ENCODE measurements at regions not wholly inside any gene's neighbourhood (a gene's known extent, or its start where the extent isn't known, plus 50 kb on each side); places are given as distances from the start of the nearest gene placed in this dataset.

DNA sequence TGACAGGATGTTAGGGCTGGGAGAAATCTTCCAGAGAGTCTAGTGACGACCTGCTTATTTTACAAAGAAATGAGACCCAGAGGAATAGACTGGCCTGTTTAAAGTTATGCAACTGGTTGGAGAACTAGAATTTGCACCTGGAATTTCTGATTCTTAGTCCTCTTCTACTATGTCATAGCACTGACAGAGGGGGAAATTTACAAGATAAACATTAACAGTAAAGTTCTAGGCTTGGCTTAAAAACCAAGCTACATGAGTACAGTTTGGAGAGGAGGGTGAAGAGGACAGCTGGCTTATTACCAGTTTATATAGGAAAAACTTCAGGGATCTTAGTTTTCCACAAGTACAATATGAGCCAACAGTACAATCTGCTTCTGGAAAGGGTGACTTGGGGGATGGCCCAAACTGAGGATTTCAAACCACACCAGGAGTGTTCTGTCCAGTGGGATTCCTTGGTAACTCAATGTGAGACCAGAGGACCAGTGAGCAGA is 269.6 kb downstream of the CD109 start:
- ChIA-PET POLR2A (no interaction called here), CTCF (no interaction called here)
- no peaks in the 10 kb centered on the region for H3K27me3 Mint-ChIP-seq (ENCODE audit: low read depth)
- H3K4me1 Mint-ChIP-seq (ENCODE audit: low read depth) = no peaks in the 10 kb centered on the region
- no peak overlapping the region for H3K27ac Mint-ChIP-seq
- no peak for DNase-seq
- H3K9me3 Mint-ChIP-seq (ENCODE audit: insufficient read depth) = no peaks in the 10 kb centered on the region
- no peak for ATAC-seq
- H3K36me3 Mint-ChIP-seq (ENCODE audit: low read depth) = no peaks in the 10 kb centered on the region
- no peak overlapping the region for H3K4me3 Mint-ChIP-seq

GRCh38 chr6:73964241-73964854 is 268.3 kb downstream of the CD109 start:
- no peaks in the 10 kb centered on the region for H3K4me1 Mint-ChIP-seq (ENCODE audit: low read depth)
- ATAC-seq (no peak), DNase-seq (no peak)
- H3K27me3 Mint-ChIP-seq (ENCODE audit: low read depth) = no peaks in the 10 kb centered on the region
- H3K9me3 Mint-ChIP-seq (ENCODE audit: insufficient read depth) = no peaks in the 10 kb centered on the region
- ChIA-PET POLR2A (no interaction called here), CTCF (no interaction called here)
- H3K4me3 Mint-ChIP-seq = no peak overlapping the region
- H3K36me3 Mint-ChIP-seq (ENCODE audit: low read depth) = no peaks in the 10 kb centered on the region
- H3K27ac Mint-ChIP-seq = no peak overlapping the region

DNA sequence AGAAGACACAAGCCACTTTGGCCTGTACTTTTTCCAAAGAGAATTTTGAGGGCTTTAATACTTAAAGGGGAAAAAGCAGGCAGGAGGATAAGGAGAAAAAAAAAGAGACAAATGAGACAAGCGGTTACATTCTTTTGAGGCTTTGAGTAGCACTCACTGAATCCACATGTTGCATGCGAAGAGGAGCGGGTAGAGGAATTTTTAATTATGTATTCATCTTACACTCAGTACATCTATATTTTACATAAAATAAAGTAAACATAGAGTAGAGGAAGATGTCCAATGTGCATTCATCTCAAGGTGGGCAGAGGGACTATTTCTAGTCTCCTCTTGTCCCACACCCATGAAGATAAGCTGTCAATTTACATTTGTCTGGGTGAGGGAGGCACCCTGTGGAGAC is 266.9 kb downstream of the CD109 start:
- Mint-ChIP-seq H3K27ac (no peak overlapping the region), H3K36me3 (ENCODE audit: low read depth) (no peaks in the 10 kb centered on the region), H3K4me1 (ENCODE audit: low read depth) (no peaks in the 10 kb centered on the region), H3K27me3 (ENCODE audit: low read depth) (no peaks in the 10 kb centered on the region), H3K4me3 (no peak overlapping the region), H3K9me3 (ENCODE audit: insufficient read depth) (no peaks in the 10 kb centered on the region)
- ATAC-seq (no peak), DNase-seq (no peak)
- ChIA-PET CTCF (no interaction called here), POLR2A (no interaction called here)

GRCh38 chr6:73956305-73956704 is 260.3 kb downstream of the CD109 start:
- no peak overlapping the region for H3K4me3 Mint-ChIP-seq
- CTCF ChIA-PET = no interaction called here
- POLR2A ChIA-PET = no interaction called here
- DNase-seq (no peak), ATAC-seq (no peak)
- H3K9me3 Mint-ChIP-seq (ENCODE audit: insufficient read depth) = no peaks in the 10 kb centered on the region
- no peaks in the 10 kb centered on the region for H3K27me3 Mint-ChIP-seq (ENCODE audit: low read depth)
- no peak overlapping the region for H3K27ac Mint-ChIP-seq
- H3K4me1 Mint-ChIP-seq (ENCODE audit: low read depth) = no peaks in the 10 kb centered on the region
- H3K36me3 Mint-ChIP-seq (ENCODE audit: low read depth) = no peaks in the 10 kb centered on the region

- Mint-ChIP-seq H3K27ac (no peak overlapping the region), H3K36me3 (ENCODE audit: low read depth) (no peaks in the 10 kb centered on the region), H3K4me1 (ENCODE audit: low read depth) (no peaks in the 10 kb centered on the region), H3K9me3 (ENCODE audit: insufficient read depth) (no peaks in the 10 kb centered on the region), H3K27me3 (ENCODE audit: low read depth) (no peaks in the 10 kb centered on the region), H3K4me3 (no peak overlapping the region)
- POLR2A ChIA-PET = no interaction called here
- ATAC-seq (no peak), DNase-seq (no peak)
- CTCF ChIA-PET = no interaction called here
These were observed 259.8 kb downstream of the CD109 start for GRCh38 chr6:73955800-73956199.

DNA sequence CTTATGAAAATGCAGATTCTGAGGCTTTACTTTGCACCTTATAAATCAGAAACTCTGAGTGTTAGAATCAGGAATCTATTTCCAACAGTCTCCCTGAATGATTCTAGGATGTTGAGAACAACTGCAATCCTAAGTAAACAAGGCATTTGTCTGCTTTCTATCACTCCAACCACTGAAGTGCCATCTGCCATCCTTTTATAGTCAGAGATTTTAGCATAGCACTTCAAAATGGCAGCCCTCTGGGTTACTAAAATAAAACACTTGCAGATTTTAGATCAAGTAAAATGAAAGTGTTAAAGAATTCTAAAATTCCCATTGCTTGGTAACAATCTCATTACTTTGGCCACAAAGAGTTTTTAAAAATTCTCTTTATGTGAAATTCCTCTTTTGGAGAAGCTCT is 258.9 kb downstream of the CD109 start:
- H3K27me3 Mint-ChIP-seq (ENCODE audit: low read depth) = no peaks in the 10 kb centered on the region
- CTCF ChIA-PET = no interaction called here
- ATAC-seq (no peak), DNase-seq (no peak)
- no peaks in the 10 kb centered on the region for H3K4me1 Mint-ChIP-seq (ENCODE audit: low read depth)
- H3K27ac Mint-ChIP-seq = no peak overlapping the region
- no peaks in the 10 kb centered on the region for H3K9me3 Mint-ChIP-seq (ENCODE audit: insufficient read depth)
- no peaks in the 10 kb centered on the region for H3K36me3 Mint-ChIP-seq (ENCODE audit: low read depth)
- H3K4me3 Mint-ChIP-seq = no peak overlapping the region
- POLR2A ChIA-PET = no interaction called here

- Mint-ChIP-seq H3K36me3 (ENCODE audit: low read depth) (no peaks in the 10 kb centered on the region), H3K4me1 (ENCODE audit: low read depth) (peaks cover 6% of the 10 kb centered on the region), H3K27ac (no peak overlapping the region), H3K27me3 (ENCODE audit: low read depth) (no peaks in the 10 kb centered on the region), H3K9me3 (ENCODE audit: insufficient read depth) (no peaks in the 10 kb centered on the region), H3K4me3 (no peak overlapping the region)
- ChIA-PET CTCF (no interaction called here), POLR2A (no interaction called here)
- DNase-seq (no peak), ATAC-seq (no peak)
These were observed 255.2 kb downstream of the CD109 start for GRCh38 chr6:73951183-73951582.

- peaks cover 6% of the 10 kb centered on the region for H3K4me1 Mint-ChIP-seq (ENCODE audit: low read depth)
- CTCF ChIA-PET = no interaction called here
- no peak overlapping the region for H3K4me3 Mint-ChIP-seq
These were observed 248.1 kb downstream of the CD109 start for GRCh38 chr6:73943930-73944652.

GRCh38 chr6:73943411-73943810 is 247.4 kb downstream of the CD109 start:
- H3K36me3 Mint-ChIP-seq (ENCODE audit: low read depth) = no peaks in the 10 kb centered on the region
- DNase-seq (no peak), ATAC-seq (no peak)
- peaks cover 6% of the 10 kb centered on the region for H3K4me1 Mint-ChIP-seq (ENCODE audit: low read depth)
- H3K9me3 Mint-ChIP-seq (ENCODE audit: insufficient read depth) = no peaks in the 10 kb centered on the region
- H3K4me3 Mint-ChIP-seq = no peak overlapping the region
- ChIA-PET CTCF (no interaction called here), POLR2A (interaction anchor here (0.6 kb wide), 1 partner anchor 1512 kb away, joined by 5 read pairs; no protein-coding TSS in a partner anchor)
- no peak overlapping the region for H3K27ac Mint-ChIP-seq
- H3K27me3 Mint-ChIP-seq (ENCODE audit: low read depth) = no peaks in the 10 kb centered on the region

More at GRCh38 chr6:73943930-73944652, 248.1 kb downstream of the CD109 start:
- no peaks in the 10 kb centered on the region for H3K36me3 Mint-ChIP-seq (ENCODE audit: low read depth)
- DNase-seq (no peak), ATAC-seq (no peak)
- no peak overlapping the region for H3K27ac Mint-ChIP-seq
- no peaks in the 10 kb centered on the region for H3K27me3 Mint-ChIP-seq (ENCODE audit: low read depth)
- H3K9me3 Mint-ChIP-seq (ENCODE audit: insufficient read depth) = no peaks in the 10 kb centered on the region
- POLR2A ChIA-PET = interaction anchor here (0.6 kb wide), 1 partner anchor 1511 kb away, joined by 5 read pairs; no protein-coding TSS in a partner anchor

- CTCF ChIA-PET = no interaction called here
- peaks cover 1% of the 10 kb centered on the region for H3K4me1 Mint-ChIP-seq (ENCODE audit: low read depth)
- no peak for ATAC-seq
- DNase-seq = no peak
- no peak overlapping the region for H3K4me3 Mint-ChIP-seq
- H3K27ac Mint-ChIP-seq = no peak overlapping the region
- no peaks in the 10 kb centered on the region for H3K9me3 Mint-ChIP-seq (ENCODE audit: insufficient read depth)
- H3K36me3 Mint-ChIP-seq (ENCODE audit: low read depth) = no peaks in the 10 kb centered on the region
- POLR2A ChIA-PET = no interaction called here
- H3K27me3 Mint-ChIP-seq (ENCODE audit: low read depth) = no peaks in the 10 kb centered on the region
These were observed 246.7 kb downstream of the CD109 start for GRCh38 chr6:73942592-73943186.

DNA sequence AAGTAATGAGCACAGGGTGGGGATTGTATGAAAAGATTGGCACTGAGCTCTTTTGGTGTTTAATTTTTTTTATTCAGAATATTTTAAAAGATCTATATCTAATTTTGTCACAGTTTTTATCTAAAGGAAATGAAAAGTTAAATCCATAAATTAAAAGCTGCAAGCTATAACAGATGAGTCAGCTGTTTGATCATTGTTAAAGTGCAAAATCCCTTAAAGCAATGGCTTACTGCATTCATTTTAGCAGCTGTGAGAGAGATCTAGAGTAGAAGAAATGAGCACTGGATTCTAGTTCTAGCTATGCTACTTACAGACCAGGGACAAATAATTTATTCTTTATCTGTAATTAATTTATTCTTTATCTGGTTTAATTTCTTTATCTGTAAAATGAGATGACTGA is 245.9 kb downstream of the CD109 start:
- ChIA-PET CTCF (no interaction called here), POLR2A (no interaction called here)
- no peaks in the 10 kb centered on the region for H3K9me3 Mint-ChIP-seq (ENCODE audit: insufficient read depth)
- H3K27me3 Mint-ChIP-seq (ENCODE audit: low read depth) = no peaks in the 10 kb centered on the region
- no peaks in the 10 kb centered on the region for H3K4me1 Mint-ChIP-seq (ENCODE audit: low read depth)
- DNase-seq = no peak
- H3K36me3 Mint-ChIP-seq (ENCODE audit: low read depth) = no peaks in the 10 kb centered on the region
- no peak overlapping the region for H3K4me3 Mint-ChIP-seq
- no peak for ATAC-seq
- H3K27ac Mint-ChIP-seq = no peak overlapping the region

- no peaks in the 10 kb centered on the region for H3K9me3 Mint-ChIP-seq (ENCODE audit: insufficient read depth)
- H3K27me3 Mint-ChIP-seq (ENCODE audit: low read depth) = no peaks in the 10 kb centered on the region
- no peak overlapping the region for H3K27ac Mint-ChIP-seq
- ChIA-PET CTCF (no interaction called here), POLR2A (no interaction called here)
- DNase-seq (no peak), ATAC-seq (no peak)
- no peaks in the 10 kb centered on the region for H3K36me3 Mint-ChIP-seq (ENCODE audit: low read depth)
- no peak overlapping the region for H3K4me3 Mint-ChIP-seq
- H3K4me1 Mint-ChIP-seq (ENCODE audit: low read depth) = no peaks in the 10 kb centered on the region
These were observed 241.8 kb downstream of the CD109 start for GRCh38 chr6:73937805-73938204.

Data from activated CD8-positive, alpha-beta T cell treated with anti-CD3 and anti-CD28 coated beads, Interleukin-2, amount 10 ng/mL, durations not matched to agents 7 days and 5 days (primary cell).